Endothelial cell of umbilical vein (primary cell): ENCODE measurements at regions not wholly inside any gene's neighbourhood (a gene's known extent, or its start where the extent isn't known, plus 50 kb on each side); places are given as distances from the start of the nearest gene placed in this dataset.

Experiments used
- BruUV-seq: library from RNA; stranded (reverse); fragments of 400-500 nt; replicated peaks from 2 replicates; lab custom pipeline; 2021; lab: Mats Ljungman, UMichigan
- CTCF ChIA-PET: fragments of 300-600, 350-600 bp; sonication (Branson Sonifier 250); formaldehyde crosslinking; loops from one replicate; lab custom pipeline; 2021; ENCODE audit warnings: antibody characterized with exemption, inconsistent platforms; lab: Charles Lee
- POLR2A ChIA-PET: fragments of 300-600, 350-600 bp; sonication (Branson Sonifier 250); formaldehyde crosslinking; loops from one replicate; lab custom pipeline; 2021; ENCODE audit warnings: antibody characterized with exemption, inconsistent platforms; lab: Charles Lee
- DNase-seq: peaks from one replicate; pipeline ENCODE4 v3.0.0-alpha.2; 2011; ENCODE audit warnings: low read depth, low spot score
- FAIRE-seq: peaks from 2 replicates; lab custom pipeline; 2011; peaks lifted over from hg19 to GRCh38; lab: Jason Lieb, UNC
- H2AFZ ChIP-seq: 2 replicates; pipeline ENCODE4 v1.6.0; 2012; ENCODE audit warnings: low read depth, low read length, control low read depth, inconsistent platforms
- H3K27ac ChIP-seq: 2 replicates; pipeline ENCODE4 v1.5.1; 2011; ENCODE audit warnings: low read depth, mild to moderate bottlenecking, control low read depth, low read length, moderate library complexity; ENCODE audit not compliant: insufficient read depth
- H3K27me3 ChIP-seq, 2 experiments: 2 replicates each; pipeline versions ENCODE4 v1.6.0 to v1.6.1; 2011; ENCODE audit warnings: low read length in 2 of 2, mixed read lengths in 1 of 2; ENCODE audit not compliant: control insufficient read depth in 2 of 2, insufficient read depth in 2 of 2
- H3K36me3 ChIP-seq, 2 experiments: 2 replicates in 1 of 2; 3 replicates in 1 of 2; pipeline ENCODE4 v1.5.1; 2011; ENCODE audit warnings: low read length in 2 of 2, mild to moderate bottlenecking in 1 of 2, moderate library complexity in 1 of 2; ENCODE audit not compliant: control insufficient read depth in 2 of 2, insufficient read depth in 2 of 2; ENCODE audit errors: extremely low read depth in 1 of 2
- H3K4me1 ChIP-seq: 3 replicates; pipeline ENCODE4 v1.5.1; 2011; ENCODE audit warnings: mild to moderate bottlenecking, low read length; ENCODE audit not compliant: control insufficient read depth, insufficient read depth; ENCODE audit errors: extremely low read depth
- H3K4me2 ChIP-seq: 2 replicates; pipeline ENCODE4 v1.6.1; 2011; ENCODE audit warnings: low read length, control low read depth, mixed read lengths; ENCODE audit not compliant: insufficient read depth
- H3K4me3 ChIP-seq, 3 experiments: fragments of 200-600 bp in 1 of 3; sonication (generic), shearing (Covaris generic) in 1 of 3; replicated peaks in 1 of 3; 2 replicates each; pipeline ENCODE4 v1.5.1; 2011 to 2016; ENCODE audit warnings: control low read depth in 3 of 3, low read length in 3 of 3, mild to moderate bottlenecking in 2 of 3, inconsistent platforms in 1 of 3, low read depth in 1 of 3, moderate library complexity in 1 of 3; ENCODE audit not compliant: insufficient read depth in 1 of 3
- H3K79me2 ChIP-seq: 2 replicates; pipeline ENCODE4 v1.6.0; 2012; ENCODE audit warnings: low read length, inconsistent platforms; ENCODE audit not compliant: control insufficient read depth, insufficient read depth
- H3K9ac ChIP-seq: replicated peaks from 2 replicates; pipeline ENCODE3; 2011; ENCODE audit warnings: low read length, control low read depth; ENCODE audit not compliant: insufficient read depth; ENCODE audit errors: extremely low read depth
- H3K9me1 ChIP-seq: replicated peaks from 3 replicates; pipeline ENCODE4 v1.6.0; 2011; ENCODE audit warnings: mild to moderate bottlenecking, low read length; ENCODE audit not compliant: control insufficient read depth, insufficient read depth; ENCODE audit errors: extremely low read depth
- H3K9me3 ChIP-seq: replicated peaks from 2 replicates; pipeline ENCODE4 v1.5.1; 2012; ENCODE audit warnings: low read length, inconsistent platforms; ENCODE audit not compliant: control insufficient read depth, insufficient read depth
- H4K20me1 ChIP-seq: replicated peaks from 2 replicates; pipeline ENCODE3; 2011; ENCODE audit warnings: mild to moderate bottlenecking, low read length; ENCODE audit not compliant: control insufficient read depth, insufficient read depth; ENCODE audit errors: extremely low read depth
- EZH2 ChIP-seq: IDR thresholded peaks from 2 replicates; pipeline ENCODE4 v1.6.1; 2012; ENCODE audit warnings: borderline replicate concordance, low read depth, mild to moderate bottlenecking, moderate library complexity, low read length, inconsistent platforms; ENCODE audit not compliant: severe bottlenecking
- FOS ChIP-seq: IDR thresholded peaks from 2 replicates; pipeline ENCODE4 v1.6.1; 2011; ENCODE audit warnings: mild to moderate bottlenecking, low read length, moderate library complexity, borderline replicate concordance; ENCODE audit not compliant: insufficient read depth
- GATA2 ChIP-seq: IDR thresholded peaks from 2 replicates; pipeline ENCODE4 v1.7.0; 2011; ENCODE audit warnings: low read depth, mild to moderate bottlenecking, moderate library complexity, mixed read lengths, low read length; ENCODE audit not compliant: insufficient read length, insufficient read depth
- MYC ChIP-seq: IDR thresholded peaks from one replicate; pipeline ENCODE4 v1.6.1; 2011; ENCODE audit warnings: mild to moderate bottlenecking, low read depth, low read length
- POLR2A ChIP-seq: IDR thresholded peaks from 2 replicates; pipeline ENCODE4 v1.6.1; 2012; ENCODE audit warnings: low read depth, mild to moderate bottlenecking, control low read depth, low read length
- POLR2AphosphoS5 ChIP-seq: IDR thresholded peaks from 2 replicates; pipeline ENCODE4 v1.6.1; 2012; ENCODE audit warnings: low read depth, mild to moderate bottlenecking, control low read depth, low read length, moderate library complexity; ENCODE audit not compliant: insufficient read depth
- dilution Hi-C: fragments of 300-500 bp; cut with MboI; formaldehyde crosslinking; loops from one replicate; pipeline ENCODE4 v1.15.0; 2019; ENCODE audit warnings: low sequenced_read_pairs; ENCODE audit not compliant: extremely low pct_ligation_motif_present
- intact Hi-C: fragments of 100-400 bp; cut with micrococcal nuclease; formaldehyde crosslinking; loops from one replicate; pipeline ENCODE4 v1.10.0; 2022
- TF ChIP-seq, protein P1 (sequence below), 2 donors: IDR thresholded peaks; 1 replicate in 1 of 2; 2 replicates in 1 of 2; pipeline ENCODE4 v1.5.1; 2011; ENCODE audit warnings: low read length in 2 of 2, mild to moderate bottlenecking in 2 of 2, moderate library complexity in 2 of 2, control low read depth in 1 of 2, inconsistent platforms in 1 of 2, low read depth in 1 of 2; ENCODE audit not compliant: insufficient read depth in 1 of 2; ENCODE audit errors: extremely low read depth in 1 of 2
- TF ChIP-seq, protein P2 (sequence below): IDR thresholded peaks from 2 replicates; pipeline ENCODE4 v1.6.1; 2011; ENCODE audit not compliant: insufficient read depth, insufficient read length

DNA sequence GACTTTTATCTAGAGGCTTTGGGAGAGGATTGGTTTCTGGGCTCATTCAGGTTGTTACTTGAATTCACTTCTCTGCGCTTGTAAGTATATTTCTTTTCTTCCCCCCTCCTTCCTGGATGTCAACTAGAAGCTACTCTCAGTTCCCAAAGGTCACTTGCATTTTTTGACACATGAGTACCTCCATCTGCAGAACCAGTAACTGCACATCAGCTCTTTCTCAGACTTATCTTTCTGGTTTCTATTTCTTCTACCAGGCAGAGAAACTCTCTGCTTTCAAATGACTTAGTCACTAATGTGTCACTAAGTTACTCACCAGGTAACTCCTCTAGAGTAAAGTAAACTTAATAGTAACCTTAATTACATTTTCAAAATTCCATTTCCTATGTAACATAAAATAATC lies 773.0 kb upstream of the LUZP2 start:
- Histone ChIP-seq H3K27ac (no peak overlapping the region), H3K79me2 (no peaks in the 10 kb centered on the region), H3K4me2 (no peak overlapping the region), H4K20me1 (no peaks in the 10 kb centered on the region), H3K9me1 (no peaks in the 10 kb centered on the region), H3K9me3 (no peaks in the 10 kb centered on the region), H3K4me1 (no peaks in the 10 kb centered on the region), H3K4me3 (no peak overlapping the region), H3K36me3 (no peaks in the 10 kb centered on the region), H2AFZ (no peak overlapping the region), H3K9ac (no peak overlapping the region), H3K27me3 (no peaks in the 10 kb centered on the region)
- intact Hi-C loops (no loop called here), dilution Hi-C loops (no loop called here)
- ChIA-PET CTCF (no interaction called here), POLR2A (no interaction called here)
- FAIRE-seq: no peak
- TF ChIP-seq EZH2 (no peak), POLR2A (no peak), MYC (no peak), FOS (no peak), POLR2AphosphoS5 (no peak), GATA2 (no peak)
- TF ChIP-seq, protein P1, sequence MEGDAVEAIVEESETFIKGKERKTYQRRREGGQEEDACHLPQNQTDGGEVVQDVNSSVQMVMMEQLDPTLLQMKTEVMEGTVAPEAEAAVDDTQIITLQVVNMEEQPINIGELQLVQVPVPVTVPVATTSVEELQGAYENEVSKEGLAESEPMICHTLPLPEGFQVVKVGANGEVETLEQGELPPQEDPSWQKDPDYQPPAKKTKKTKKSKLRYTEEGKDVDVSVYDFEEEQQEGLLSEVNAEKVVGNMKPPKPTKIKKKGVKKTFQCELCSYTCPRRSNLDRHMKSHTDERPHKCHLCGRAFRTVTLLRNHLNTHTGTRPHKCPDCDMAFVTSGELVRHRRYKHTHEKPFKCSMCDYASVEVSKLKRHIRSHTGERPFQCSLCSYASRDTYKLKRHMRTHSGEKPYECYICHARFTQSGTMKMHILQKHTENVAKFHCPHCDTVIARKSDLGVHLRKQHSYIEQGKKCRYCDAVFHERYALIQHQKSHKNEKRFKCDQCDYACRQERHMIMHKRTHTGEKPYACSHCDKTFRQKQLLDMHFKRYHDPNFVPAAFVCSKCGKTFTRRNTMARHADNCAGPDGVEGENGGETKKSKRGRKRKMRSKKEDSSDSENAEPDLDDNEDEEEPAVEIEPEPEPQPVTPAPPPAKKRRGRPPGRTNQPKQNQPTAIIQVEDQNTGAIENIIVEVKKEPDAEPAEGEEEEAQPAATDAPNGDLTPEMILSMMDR (IDR thresholded peaks at IDR 0.05; ENCODE audit: extremely low read depth in 1 of 2, insufficient read depth in 1 of 2, low read depth in 1 of 2, low read length in 2 of 2): no peak
- TF ChIP-seq, protein P2, sequence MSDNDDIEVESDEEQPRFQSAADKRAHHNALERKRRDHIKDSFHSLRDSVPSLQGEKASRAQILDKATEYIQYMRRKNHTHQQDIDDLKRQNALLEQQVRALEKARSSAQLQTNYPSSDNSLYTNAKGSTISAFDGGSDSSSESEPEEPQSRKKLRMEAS: no peak
- no peak for DNase-seq
- BruUV-seq: no TSS peak
